ENCODE measurements at regions not wholly inside any gene's neighbourhood (a gene's known extent, or its start where the extent isn't known, plus 50 kb on each side); places are given as distances from the start of the nearest gene placed in this dataset.

DNA sequence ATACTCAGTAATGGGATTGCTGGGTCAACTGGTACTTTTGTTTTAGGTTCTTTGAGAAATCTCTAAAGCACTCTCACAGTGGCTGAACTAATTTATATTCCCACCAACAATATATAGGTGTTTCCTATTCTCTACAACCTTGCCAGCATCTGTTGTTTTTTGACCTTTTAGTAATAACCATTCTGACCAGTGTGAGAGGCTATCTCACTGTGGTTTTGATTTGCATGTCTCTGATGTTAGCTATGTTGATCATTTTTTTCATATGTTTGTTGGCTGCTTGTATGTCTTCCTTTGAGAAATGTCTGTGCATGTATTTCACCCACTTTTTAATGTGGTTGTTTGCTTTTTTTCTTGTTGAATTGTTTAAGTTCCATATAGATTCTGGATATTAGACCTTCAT is 98.2 kb upstream of the DCBLD2 start:
- TF ChIP-seq, protein P1, sequence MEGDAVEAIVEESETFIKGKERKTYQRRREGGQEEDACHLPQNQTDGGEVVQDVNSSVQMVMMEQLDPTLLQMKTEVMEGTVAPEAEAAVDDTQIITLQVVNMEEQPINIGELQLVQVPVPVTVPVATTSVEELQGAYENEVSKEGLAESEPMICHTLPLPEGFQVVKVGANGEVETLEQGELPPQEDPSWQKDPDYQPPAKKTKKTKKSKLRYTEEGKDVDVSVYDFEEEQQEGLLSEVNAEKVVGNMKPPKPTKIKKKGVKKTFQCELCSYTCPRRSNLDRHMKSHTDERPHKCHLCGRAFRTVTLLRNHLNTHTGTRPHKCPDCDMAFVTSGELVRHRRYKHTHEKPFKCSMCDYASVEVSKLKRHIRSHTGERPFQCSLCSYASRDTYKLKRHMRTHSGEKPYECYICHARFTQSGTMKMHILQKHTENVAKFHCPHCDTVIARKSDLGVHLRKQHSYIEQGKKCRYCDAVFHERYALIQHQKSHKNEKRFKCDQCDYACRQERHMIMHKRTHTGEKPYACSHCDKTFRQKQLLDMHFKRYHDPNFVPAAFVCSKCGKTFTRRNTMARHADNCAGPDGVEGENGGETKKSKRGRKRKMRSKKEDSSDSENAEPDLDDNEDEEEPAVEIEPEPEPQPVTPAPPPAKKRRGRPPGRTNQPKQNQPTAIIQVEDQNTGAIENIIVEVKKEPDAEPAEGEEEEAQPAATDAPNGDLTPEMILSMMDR (IDR thresholded peaks at IDR 0.05; ENCODE audit: insufficient read depth, low read length), result no peak

DNA sequence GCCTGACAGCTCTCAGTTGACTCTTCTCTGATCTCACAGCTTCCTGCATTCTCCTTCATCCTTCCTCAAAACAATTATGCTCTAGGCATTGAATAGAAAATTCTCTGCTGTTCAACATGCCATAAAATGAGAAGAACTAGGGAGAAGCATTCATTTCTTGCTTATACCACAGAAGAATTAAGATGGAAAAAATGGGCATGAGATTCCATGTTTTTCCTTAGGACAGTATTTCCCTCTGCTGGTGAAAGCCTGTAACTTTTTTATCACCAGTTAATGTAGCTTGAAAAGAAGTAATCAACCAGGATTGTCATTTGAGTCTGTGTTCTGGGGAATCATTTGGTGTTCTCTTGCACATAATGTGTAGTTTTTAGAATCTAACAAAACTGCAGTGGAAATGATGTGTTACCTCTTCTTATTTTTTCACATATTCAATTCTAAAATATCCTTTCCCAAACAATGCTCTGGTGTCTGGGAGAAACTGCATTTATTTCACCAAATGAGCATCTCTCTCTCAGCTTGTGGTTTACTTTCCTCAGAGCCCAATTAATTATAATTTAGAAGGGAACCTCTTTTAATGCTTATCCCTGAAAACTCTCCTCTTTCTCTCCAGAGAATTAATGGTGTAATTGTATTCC is 92.8 kb upstream of the DCBLD2 start:
- peak; percentile 86 for DNase-seq (ENCODE audit: low read depth)

More for the DNA sequence above, 98.2 kb upstream of the DCBLD2 start:
- no peak for DNase-seq (ENCODE audit: low read depth)
- no peak overlapping the region for H3K4me3 ChIP-seq (ENCODE audit: low read depth, low read length)

DNA sequence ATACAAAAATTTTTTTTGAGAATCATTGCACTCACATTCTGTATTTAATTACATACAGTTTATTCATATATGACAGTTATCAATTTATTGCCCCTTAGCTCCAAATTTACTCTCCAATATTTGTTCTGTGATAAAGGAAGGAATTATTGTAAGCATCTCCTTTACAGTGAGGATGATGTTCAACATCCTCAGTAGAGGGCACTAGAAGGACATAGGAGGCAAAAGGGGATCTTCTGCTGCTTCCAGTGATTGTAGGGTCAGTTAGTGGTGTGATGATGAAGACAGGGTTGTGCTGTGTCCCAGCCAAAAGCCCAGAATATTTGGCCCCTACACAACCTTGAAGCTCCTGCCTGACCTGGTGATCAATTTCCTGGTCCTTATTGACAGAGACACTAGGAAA is 89.9 kb upstream of the DCBLD2 start:
- DNase-seq (ENCODE audit: low read depth), result no peak
- H3K4me3 ChIP-seq (ENCODE audit: low read depth, low read length), result no peak overlapping the region
- TF ChIP-seq, protein P1 (IDR thresholded peaks at IDR 0.05; ENCODE audit: insufficient read depth, low read length), result no peak

More for the DNA sequence above, 92.8 kb upstream of the DCBLD2 start:
- no peak overlapping the region for H3K4me3 ChIP-seq (ENCODE audit: low read depth, low read length)
- TF ChIP-seq, protein P1 (IDR thresholded peaks at IDR 0.05; ENCODE audit: insufficient read depth, low read length), result peak; percentile 66

DNA sequence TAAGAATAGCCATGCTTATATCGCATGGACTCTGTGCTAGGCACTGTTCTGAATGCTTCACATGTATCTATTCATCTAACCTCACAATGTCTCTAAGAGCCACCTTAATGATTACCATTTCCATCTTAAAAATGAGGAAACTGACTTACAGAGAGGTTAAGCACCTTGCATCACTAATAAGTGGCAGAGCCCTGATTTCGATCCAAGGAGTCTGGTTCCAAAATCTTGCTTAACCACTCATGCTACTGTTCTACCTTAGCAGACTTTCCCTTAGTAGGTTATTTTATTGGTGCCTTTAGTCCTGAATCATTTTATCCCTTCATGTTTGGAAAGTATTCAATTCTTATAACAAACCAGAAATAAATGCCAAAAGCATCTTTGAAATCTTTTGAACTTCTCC is 89.2 kb upstream of the DCBLD2 start:
- H3K4me3 ChIP-seq (ENCODE audit: low read depth, low read length), result no peak overlapping the region
- TF ChIP-seq, protein P1 (IDR thresholded peaks at IDR 0.05; ENCODE audit: insufficient read depth, low read length), result no peak
- no peak for DNase-seq (ENCODE audit: low read depth)

DNA sequence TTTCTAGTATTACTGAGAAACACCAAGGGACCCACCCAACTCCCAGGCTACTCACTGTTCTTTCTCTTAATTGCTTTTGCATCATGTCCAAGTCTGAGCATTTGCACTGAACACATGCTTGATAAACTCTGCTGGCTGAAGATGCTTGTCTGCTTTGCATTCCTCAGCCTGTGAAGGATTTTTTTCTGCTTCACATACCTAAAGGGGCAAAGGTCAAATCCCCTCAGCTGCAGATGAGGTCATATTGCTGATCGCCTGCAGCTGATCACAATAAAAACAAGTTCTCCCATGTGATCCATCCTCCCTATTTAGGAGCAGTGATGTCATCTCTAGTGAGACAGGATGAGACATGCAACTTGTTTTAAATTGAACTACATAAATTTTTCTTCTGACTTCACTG is 84.6 kb upstream of the DCBLD2 start:
- H3K4me3 ChIP-seq (ENCODE audit: low read depth, low read length), result no peak overlapping the region
- DNase-seq (ENCODE audit: low read depth), result peak; percentile 86
- TF ChIP-seq, protein P1 (IDR thresholded peaks at IDR 0.05; ENCODE audit: insufficient read depth, low read length), result no peak

DNA sequence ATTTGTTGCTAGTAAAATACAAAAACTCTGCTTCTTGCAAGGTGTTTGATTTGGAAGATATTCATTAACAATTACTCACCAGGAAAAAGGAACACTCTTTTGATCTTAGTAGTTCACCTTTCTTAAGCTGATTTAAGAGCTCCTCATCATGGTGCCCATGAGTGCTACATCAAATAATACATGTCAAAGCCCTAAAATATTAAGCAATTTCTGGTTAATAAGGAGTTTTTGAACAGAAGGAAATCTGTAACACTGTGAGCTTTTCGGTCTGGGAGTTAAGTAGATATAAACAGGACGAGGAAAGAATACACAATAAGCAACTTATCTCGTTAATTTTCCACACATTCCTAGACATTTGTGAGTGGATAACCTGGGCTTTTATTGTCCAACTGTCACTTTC is 83.9 kb upstream of the DCBLD2 start:
- DNase-seq (ENCODE audit: low read depth), result peak; percentile 58
- no peak overlapping the region for H3K4me3 ChIP-seq (ENCODE audit: low read depth, low read length)
- TF ChIP-seq, protein P1 (IDR thresholded peaks at IDR 0.05; ENCODE audit: insufficient read depth, low read length), result peak; percentile 4

DNA sequence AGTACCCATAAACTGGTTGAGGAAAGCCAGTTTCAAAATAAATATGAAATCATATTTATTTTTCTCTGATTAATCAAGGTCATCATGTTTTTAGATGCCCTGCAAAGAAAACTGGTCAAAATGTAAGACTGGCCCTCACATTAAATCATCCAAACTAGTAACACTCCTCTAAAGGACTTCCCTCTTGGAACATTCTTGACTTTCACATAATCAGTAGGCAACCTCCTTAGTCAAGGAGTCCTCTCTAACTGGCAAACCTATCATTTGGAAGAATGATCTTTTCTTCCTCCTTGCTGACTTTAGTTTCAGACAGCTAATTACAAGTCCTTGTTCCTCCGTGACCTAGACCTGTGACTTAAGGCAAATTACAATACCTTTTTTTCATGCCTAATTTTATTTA is 82.5 kb upstream of the DCBLD2 start:
- TF ChIP-seq, protein P1 (IDR thresholded peaks at IDR 0.05; ENCODE audit: insufficient read depth, low read length), result no peak
- no peak overlapping the region for H3K4me3 ChIP-seq (ENCODE audit: low read depth, low read length)
- DNase-seq (ENCODE audit: low read depth), result no peak

Data from fibroblast of the aortic adventitia (primary cell).